Occipital lobe (tissue), 1 donor: ENCODE measurements at regions not wholly inside any gene's neighbourhood (a gene's known extent, or its start where the extent isn't known, plus 50 kb on each side); places are given as distances from the start of the nearest gene placed in this dataset.
"Not testable (repeated sequence)": the region's sequence is repeated elsewhere in the genome, so short reads cannot be mapped to it uniquely, and the experiment has no call there.

Source experiments
- DNase-seq: peaks from one replicate; lab custom pipeline; 2025; lab: John Stamatoyannopoulos, UW

- no peak for DNase-seq
Observed at GRCh38 chr20:63145156-63145555, 70.8 kb downstream of the YTHDF1 start.

GRCh38 chr20:63142933-63143332 is 73.0 kb downstream of the YTHDF1 start:
- DNase-seq: no peak

GRCh38 chr20:63141531-63141930 is 74.4 kb downstream of the YTHDF1 start:
- DNase-seq: no peak

- no peak for DNase-seq
Observed at GRCh38 chr20:63140514-63141433, 75.2 kb downstream of the YTHDF1 start.

GRCh38 chr20:63139837-63140236 is 76.1 kb downstream of the YTHDF1 start:
- no peak for DNase-seq

GRCh38 chr20:63139356-63139755 is 76.6 kb downstream of the YTHDF1 start:
- DNase-seq: no peak

GRCh38 chr20:63138855-63139341 is 77.0 kb downstream of the YTHDF1 start:
- DNase-seq: no peak

GRCh38 chr20:63137851-63138415 is 78.0 kb downstream of the YTHDF1 start:
- DNase-seq: no peak

GRCh38 chr20:63136296-63136695 is 79.6 kb downstream of the YTHDF1 start:
- DNase-seq: no peak

- DNase-seq: no peak
Observed at GRCh38 chr20:63135411-63135810, 80.5 kb downstream of the YTHDF1 start.

GRCh38 chr20:63134711-63135361 is 81.1 kb downstream of the YTHDF1 start:
- DNase-seq: not testable (repeated sequence)

GRCh38 chr20:63134201-63134612 is 81.7 kb downstream of the YTHDF1 start:
- DNase-seq: no peak

- DNase-seq: no peak
Observed at GRCh38 chr20:63133481-63134091, 82.3 kb downstream of the YTHDF1 start.

- DNase-seq: no peak
Observed at GRCh38 chr20:63132715-63133471, 83.0 kb downstream of the YTHDF1 start.

GRCh38 chr20:63132131-63132714 is 83.7 kb downstream of the YTHDF1 start:
- no peak for DNase-seq

GRCh38 chr20:63130658-63131577 is 85.0 kb downstream of the YTHDF1 start:
- DNase-seq: no peak

GRCh38 chr20:63129991-63130657 is 85.8 kb downstream of the YTHDF1 start:
- no peak for DNase-seq

GRCh38 chr20:63129376-63129965 is 86.5 kb downstream of the YTHDF1 start:
- DNase-seq: no peak

GRCh38 chr20:63128956-63129355 is 87.0 kb downstream of the YTHDF1 start:
- DNase-seq: no peak
